C4-2B (cell line): ENCODE measurements at regions not wholly inside any gene's neighbourhood (a gene's known extent, or its start where the extent isn't known, plus 50 kb on each side); places are given as distances from the start of the nearest gene placed in this dataset.
"Not testable (repeated sequence)": the region's sequence is repeated elsewhere in the genome, so short reads cannot be mapped to it uniquely, and the experiment has no call there.

Source experiments
- H3K27ac ChIP-seq: fragments of 450-650 bp; 2 replicates; pipeline ENCODE4 v1.5.1; 2017
- CTCF ChIP-seq: fragments of 450-650 bp; conservative IDR thresholded peaks from 2 replicates; pipeline ENCODE4 v1.5.1; 2017; ENCODE audit warnings: mild to moderate bottlenecking
- ZFX ChIP-seq: fragments of 450-650 bp; IDR thresholded peaks from 2 replicates; pipeline ENCODE4 v1.6.1; 2017

GRCh38 chrX:143363419-143363818 lies 153.9 kb downstream of the SPANXN3 start:
- TF ChIP-seq CTCF (no peak), ZFX (no peak)
- H3K27ac ChIP-seq: no peak overlapping the region

- TF ChIP-seq CTCF (peak; percentile 23), ZFX (no peak)
These were observed 177.1 kb downstream of the SPANXN3 start for GRCh38 chrX:143340190-143340589.

GRCh38 chrX:143336261-143336660 lies 181.0 kb downstream of the SPANXN3 start:
- no peak for TF ChIP-seq CTCF
- no peak for TF ChIP-seq ZFX
- no peak overlapping the region for H3K27ac ChIP-seq

More at GRCh38 chrX:143340190-143340589, 177.1 kb downstream of the SPANXN3 start:
- H3K27ac ChIP-seq: no peak overlapping the region

- no peak overlapping the region for H3K27ac ChIP-seq
- TF ChIP-seq ZFX (no peak), CTCF (no peak)
These were observed 197.7 kb downstream of the SPANXN3 start for GRCh38 chrX:143319526-143319925.

- H3K27ac ChIP-seq: not testable (repeated sequence)
These were observed 198.4 kb downstream of the SPANXN3 start for GRCh38 chrX:143318857-143319256.

- no peak for TF ChIP-seq CTCF
- no peak for TF ChIP-seq ZFX
- no peak overlapping the region for H3K27ac ChIP-seq
These were observed 210.0 kb downstream of the SPANXN3 start for GRCh38 chrX:143306991-143307937.

GRCh38 chrX:143304518-143304917 lies 212.8 kb downstream of the SPANXN3 start:
- TF ChIP-seq ZFX (no peak), CTCF (no peak)
- no peak overlapping the region for H3K27ac ChIP-seq

GRCh38 chrX:143304025-143304424 lies 213.2 kb downstream of the SPANXN3 start:
- TF ChIP-seq CTCF (no peak), ZFX (no peak)
- H3K27ac ChIP-seq: no peak overlapping the region
